BLaER1 treated with 17β-estradiol and CSF1 and Interleukin-3, amounts not matched to agents 10 nM and 100 nM (cell line): ENCODE measurements at regions not wholly inside any gene's neighbourhood (a gene's known extent, or its start where the extent isn't known, plus 50 kb on each side); places are given as distances from the start of the nearest gene placed in this dataset.

ENCODE experiments used
- H3K27ac ChIP-seq, 11 experiments: shearing (Covaris generic); formaldehyde crosslinking; 2 replicates each; pipeline ENCODE4 v1.8.1; 2022
- H3K27me3 ChIP-seq, 11 experiments: shearing (Covaris generic); formaldehyde crosslinking; 2 replicates each; pipeline ENCODE4 v1.8.1; 2022
- H3K36me3 ChIP-seq, 11 experiments: shearing (Covaris generic); formaldehyde crosslinking; 2 replicates each; pipeline ENCODE4 v1.8.1; 2022
- H3K4me1 ChIP-seq, 10 experiments: shearing (Covaris generic); formaldehyde crosslinking; 2 replicates each; pipeline ENCODE4 v1.8.1; 2022
- H3K4me2 ChIP-seq, 11 experiments: shearing (Covaris generic); formaldehyde crosslinking; 2 replicates each; pipeline ENCODE4 v1.8.1; 2022
- H3K4me3 ChIP-seq, 10 experiments: shearing (Covaris generic); formaldehyde crosslinking; 2 replicates each; pipeline ENCODE4 v1.8.1; 2022
- H3K9ac ChIP-seq, 11 experiments: shearing (Covaris generic); formaldehyde crosslinking; 2 replicates each; pipeline ENCODE4 v1.8.1; 2022
- H3K9me3 ChIP-seq, 11 experiments: shearing (Covaris generic); formaldehyde crosslinking; replicated peaks in 1 of 11; 2 replicates each; pipeline ENCODE4 v1.8.1; 2022
- H4K20me1 ChIP-seq, 11 experiments: shearing (Covaris generic); formaldehyde crosslinking; 2 replicates each; pipeline ENCODE4 v1.8.1; 2022
- Cebpa-rat ChIP-seq, 11 experiments: shearing (Covaris generic); IDR thresholded peaks; 2 replicates each; pipeline ENCODE4 v1.8.1; 2022

GRCh38 chr3:66938338-66938963 is 59.7 kb upstream of the KBTBD8 start:
- Histone ChIP-seq H3K4me3 (no peak overlapping the region), H3K36me3 (no peaks in the 10 kb centered on the region), H3K4me2 (no peak overlapping the region), H3K9me3 (no peaks in the 10 kb centered on the region), H3K27me3 (no peaks in the 10 kb centered on the region), H4K20me1 (no peaks in the 10 kb centered on the region), H3K27ac (no peak overlapping the region), H3K9ac (no peak overlapping the region), H3K4me1 (no peaks in the 10 kb centered on the region)
- no peak for TF ChIP-seq Cebpa-rat (IDR thresholded peaks at IDR 0.05)

- TF ChIP-seq Cebpa-rat (IDR thresholded peaks at IDR 0.05): no peak
- Histone ChIP-seq H3K9me3 (peaks cover 0 to 6% (median 0%) of the 10 kb centered on the region in 11 experiments; a peak in 3 of 22 replicates), H3K27ac (no peak overlapping the region), H3K4me2 (peak overlapping the region in 2 of 11 experiments; percentile 21 to 32; a peak in 3 of 22 replicates), H3K36me3 (no peaks in the 10 kb centered on the region), H4K20me1 (no peaks in the 10 kb centered on the region), H3K9ac (no peak overlapping the region), H3K4me3 (no peak overlapping the region), H3K4me1 (peaks cover 0 to 11% (median 0%) of the 10 kb centered on the region in 10 experiments; a peak in 3 of 20 replicates), H3K27me3 (no peaks in the 10 kb centered on the region)
These were observed 50.1 kb upstream of the KBTBD8 start for GRCh38 chr3:66948041-66948440.
